ENCODE measurements at regions not wholly inside any gene's neighbourhood (a gene's known extent, or its start where the extent isn't known, plus 50 kb on each side); places are given as distances from the start of the nearest gene placed in this dataset.

DNA sequence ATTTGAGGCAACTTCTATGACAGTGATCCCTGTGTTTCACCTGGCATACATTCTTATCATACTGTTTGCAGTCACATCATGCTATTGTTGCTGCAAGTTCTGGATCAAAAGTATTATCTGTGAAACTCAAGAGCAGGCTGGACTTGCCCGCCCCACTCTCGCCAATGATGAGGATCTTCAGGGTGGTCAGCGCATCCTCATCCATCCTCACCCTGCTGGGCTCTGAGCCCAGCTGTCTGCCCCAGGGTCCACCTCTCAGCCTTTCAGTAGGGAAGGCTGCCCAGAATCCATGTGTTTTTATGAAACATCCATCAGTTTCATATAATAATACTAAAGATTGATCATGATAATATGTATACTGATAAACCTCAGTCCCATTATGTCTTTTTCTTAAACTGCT, 55.4 kb upstream of the KIF5B start:
- Histone ChIP-seq H3K9me3 (no peaks in the 10 kb centered on the region), H3K4me1 (peaks cover 0 to 25% (median 8%) of the 10 kb centered on the region in 4 donors), H3K4me3 (no peak overlapping the region), H3K27me3 (no peaks in the 10 kb centered on the region), H3K27ac (no peak overlapping the region), H3K36me3 (no peaks in the 10 kb centered on the region)
- TF ChIP-seq, protein P1, sequence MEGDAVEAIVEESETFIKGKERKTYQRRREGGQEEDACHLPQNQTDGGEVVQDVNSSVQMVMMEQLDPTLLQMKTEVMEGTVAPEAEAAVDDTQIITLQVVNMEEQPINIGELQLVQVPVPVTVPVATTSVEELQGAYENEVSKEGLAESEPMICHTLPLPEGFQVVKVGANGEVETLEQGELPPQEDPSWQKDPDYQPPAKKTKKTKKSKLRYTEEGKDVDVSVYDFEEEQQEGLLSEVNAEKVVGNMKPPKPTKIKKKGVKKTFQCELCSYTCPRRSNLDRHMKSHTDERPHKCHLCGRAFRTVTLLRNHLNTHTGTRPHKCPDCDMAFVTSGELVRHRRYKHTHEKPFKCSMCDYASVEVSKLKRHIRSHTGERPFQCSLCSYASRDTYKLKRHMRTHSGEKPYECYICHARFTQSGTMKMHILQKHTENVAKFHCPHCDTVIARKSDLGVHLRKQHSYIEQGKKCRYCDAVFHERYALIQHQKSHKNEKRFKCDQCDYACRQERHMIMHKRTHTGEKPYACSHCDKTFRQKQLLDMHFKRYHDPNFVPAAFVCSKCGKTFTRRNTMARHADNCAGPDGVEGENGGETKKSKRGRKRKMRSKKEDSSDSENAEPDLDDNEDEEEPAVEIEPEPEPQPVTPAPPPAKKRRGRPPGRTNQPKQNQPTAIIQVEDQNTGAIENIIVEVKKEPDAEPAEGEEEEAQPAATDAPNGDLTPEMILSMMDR (IDR thresholded peaks at IDR 0.05): no peak
- intact Hi-C loops (cut with DNase I; ENCODE audit: low total_unique reads): no loop called here
- no peak for DNase-seq

DNA sequence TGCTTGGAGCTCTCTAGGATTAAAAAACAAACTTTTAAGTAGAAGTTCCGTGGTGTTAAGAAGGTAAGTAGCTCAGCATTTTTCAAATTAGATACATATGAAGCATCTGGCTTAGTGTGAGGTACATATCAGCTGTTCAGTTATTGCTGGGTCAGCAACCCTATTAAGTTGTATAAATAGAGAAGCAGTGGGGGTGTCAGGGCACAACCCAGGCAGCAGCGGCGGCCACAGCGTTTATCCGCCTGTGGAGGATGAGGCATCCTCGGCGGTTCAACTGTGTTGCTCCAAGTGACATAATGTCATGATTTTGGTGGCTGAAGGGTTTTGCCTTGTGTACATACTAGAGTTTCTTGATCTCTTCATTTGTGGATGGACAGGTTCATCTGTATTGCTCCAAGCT, 54.6 kb upstream of the KIF5B start:
- Histone ChIP-seq H3K4me1 (peaks cover 0 to 25% (median 8%) of the 10 kb centered on the region in 4 donors), H3K36me3 (no peaks in the 10 kb centered on the region), H3K4me3 (no peak overlapping the region), H3K9me3 (no peaks in the 10 kb centered on the region), H3K27ac (no peak overlapping the region), H3K27me3 (no peaks in the 10 kb centered on the region)
- no peak for DNase-seq
- intact Hi-C loops (cut with DNase I; ENCODE audit: low total_unique reads): no loop called here
- TF ChIP-seq, protein P1 (IDR thresholded peaks at IDR 0.05): no peak

DNA sequence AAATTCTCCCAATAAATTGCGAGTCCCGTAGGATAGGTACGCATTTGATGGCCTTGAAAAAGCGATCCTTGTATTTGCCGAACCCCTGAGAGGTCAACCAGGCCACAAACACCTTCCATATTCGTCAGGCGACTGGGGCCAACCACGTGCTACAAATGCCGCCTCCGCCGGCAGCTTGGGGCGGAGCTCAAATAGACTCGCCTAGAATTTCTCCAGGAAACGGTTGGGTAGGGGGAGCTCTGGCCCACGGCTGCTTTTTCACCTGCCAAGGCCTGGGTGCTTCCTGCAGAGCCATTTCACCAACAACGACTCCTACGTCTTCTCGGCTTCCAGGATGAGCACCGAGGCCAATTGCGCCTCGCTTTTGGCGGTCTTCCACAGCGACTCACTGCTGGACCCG, 53.4 kb upstream of the KIF5B start:
- intact Hi-C loops (cut with DNase I; ENCODE audit: low total_unique reads): no loop called here

More for the DNA sequence above, 53.4 kb upstream of the KIF5B start:
- no peak for DNase-seq
- no peaks in the 10 kb centered on the region for H3K9me3 ChIP-seq
- peaks cover 0 to 31% (median 12%) of the 10 kb centered on the region in 4 donors for H3K4me1 ChIP-seq
- TF ChIP-seq, protein P1 (IDR thresholded peaks at IDR 0.05): no peak
- no peak overlapping the region for H3K27ac ChIP-seq
- H3K27me3 ChIP-seq: no peaks in the 10 kb centered on the region
- H3K36me3 ChIP-seq: no peaks in the 10 kb centered on the region
- H3K4me3 ChIP-seq: no peak overlapping the region

Measured in tibial artery (tissue), 4 donors.